Urothelium cell line (cell line): ENCODE measurements at regions not wholly inside any gene's neighbourhood (a gene's known extent, or its start where the extent isn't known, plus 50 kb on each side); places are given as distances from the start of the nearest gene placed in this dataset.
"Not testable (repeated sequence)": the region's sequence is repeated elsewhere in the genome, so short reads cannot be mapped to it uniquely, and the experiment has no call there.

Experiments used
- DNase-seq: peaks from one replicate; pipeline ENCODE4 v3.0.0; 2011; ENCODE audit warnings: low spot score, mixed read lengths
- FAIRE-seq: peaks from 2 replicates; lab custom pipeline; 2011; peaks lifted over from hg19 to GRCh38; lab: Jason Lieb, UNC

DNA sequence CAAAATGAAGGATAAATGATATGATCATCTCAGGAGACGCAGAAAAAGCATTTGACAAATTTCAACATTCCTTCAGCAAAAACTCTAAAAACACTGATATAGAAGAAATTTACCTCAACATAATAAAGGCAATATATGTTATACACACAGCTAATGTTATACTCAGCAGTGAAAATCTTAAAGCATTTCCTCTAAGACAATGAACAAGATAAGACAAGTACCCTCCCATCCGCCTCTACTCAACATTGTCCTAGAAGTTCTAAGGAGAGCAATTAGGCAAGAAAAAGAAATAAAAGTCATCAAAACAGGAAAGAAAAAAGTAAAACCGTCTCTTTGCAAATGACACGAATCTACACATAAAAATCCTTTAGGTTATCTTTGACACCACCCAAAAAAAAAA lies 1432.8 kb downstream of the CDH11 start:
- FAIRE-seq (no peak), DNase-seq (no peak)

DNA sequence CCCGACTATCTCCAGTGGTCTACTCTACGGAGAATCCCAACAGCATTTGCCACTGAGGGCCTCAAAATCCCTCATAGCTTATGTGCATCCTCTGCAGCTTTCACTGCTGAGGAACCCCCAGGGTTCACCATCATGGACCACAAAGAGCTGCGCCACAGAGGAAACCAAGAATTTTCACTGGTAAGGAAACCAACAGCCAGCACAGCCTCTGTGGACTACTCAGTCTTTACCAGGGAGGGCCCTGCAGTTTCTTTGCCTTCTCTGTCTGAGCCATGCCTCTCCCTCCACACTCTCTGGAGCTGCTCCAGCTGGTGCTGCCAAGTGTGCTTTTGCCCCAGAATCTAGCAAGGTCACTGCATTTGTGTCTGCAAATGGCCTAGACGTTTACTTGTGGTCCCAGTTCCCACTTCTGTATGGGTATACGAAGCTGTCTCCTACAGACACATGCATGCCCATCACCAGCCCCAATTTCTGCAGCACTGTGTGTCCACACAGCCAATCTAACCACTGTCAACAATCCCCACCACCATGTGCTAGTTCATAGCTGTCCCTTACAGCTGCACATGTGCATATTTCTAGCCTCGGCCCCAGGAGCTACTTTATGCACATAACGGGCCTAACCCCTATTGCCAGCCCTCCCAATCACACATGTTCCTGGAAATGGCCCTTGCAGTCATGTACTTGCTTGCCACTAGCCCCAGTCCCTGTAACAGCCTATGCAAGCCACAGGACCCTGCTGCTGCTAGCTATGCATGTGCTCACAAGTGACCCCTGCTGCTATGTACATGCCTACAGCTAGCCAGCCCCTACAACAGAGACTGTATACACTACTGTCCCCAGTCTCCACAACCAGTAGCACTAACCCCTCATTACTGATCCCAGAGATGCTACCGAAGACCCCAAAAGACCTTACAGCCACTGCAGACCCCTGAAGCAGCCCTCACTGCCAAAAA lies 1437.4 kb downstream of the CDH11 start:
- FAIRE-seq: no peak

DNA sequence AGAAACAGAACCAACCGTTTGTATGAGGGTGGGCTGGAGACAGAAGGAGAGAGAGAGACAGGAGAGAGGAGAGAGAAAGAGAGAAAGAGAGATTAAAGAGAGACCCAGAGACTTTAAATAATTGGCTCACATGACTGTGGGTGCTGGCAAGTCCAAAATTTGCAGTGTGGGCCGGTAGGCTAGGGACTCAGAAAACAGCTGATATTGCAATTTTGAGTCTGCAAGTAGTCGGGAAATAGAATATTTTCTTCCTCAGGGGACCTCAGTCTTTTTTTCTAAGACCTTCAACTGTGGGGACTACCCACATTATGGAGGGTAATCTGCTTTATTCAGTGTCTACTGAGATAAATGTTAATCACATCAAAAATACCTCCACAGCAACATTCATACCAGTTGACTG lies 1439.0 kb downstream of the CDH11 start:
- FAIRE-seq (no peak), DNase-seq (no peak)

More for the DNA sequence above, 1437.4 kb downstream of the CDH11 start:
- DNase-seq: no peak

DNA sequence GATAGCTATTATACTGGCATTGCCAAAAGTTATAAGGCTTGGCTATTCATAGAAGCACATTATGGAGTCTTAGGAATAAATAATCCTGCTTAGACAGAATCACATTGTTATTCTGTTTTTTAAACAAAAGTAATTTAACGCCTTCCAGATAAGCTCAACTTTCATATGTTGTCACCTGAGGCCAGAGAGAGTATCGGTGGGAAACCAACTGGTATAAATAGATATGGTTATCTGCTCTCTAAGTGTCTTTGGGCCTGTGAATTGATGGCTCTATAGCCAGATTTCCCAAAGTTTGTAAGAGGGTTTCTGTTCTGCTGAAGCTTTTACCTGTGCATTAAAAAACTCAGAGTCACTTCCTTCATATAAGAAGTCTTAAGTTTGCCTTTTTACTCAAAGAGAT lies 1449.4 kb downstream of the CDH11 start:
- no peak for FAIRE-seq

DNA sequence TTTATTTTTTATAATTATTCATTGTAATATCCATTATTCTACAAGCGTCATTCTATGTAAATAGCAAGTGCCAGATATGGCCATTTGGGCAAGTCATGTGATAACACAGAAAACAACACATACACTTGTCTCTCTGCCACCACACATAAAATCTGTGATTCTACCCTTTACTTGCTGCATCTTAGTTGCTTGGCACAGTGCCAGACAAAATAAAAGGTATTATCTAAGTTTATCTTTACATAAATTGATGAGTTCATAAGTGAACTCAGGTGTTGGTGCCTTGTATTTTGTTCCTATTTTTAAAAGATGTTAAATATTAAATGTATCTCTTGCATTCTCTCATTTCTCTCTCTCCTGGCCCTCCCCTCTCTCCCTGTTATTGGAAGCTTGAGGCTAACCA lies 1458.7 kb downstream of the CDH11 start:
- DNase-seq (no peak), FAIRE-seq (no peak)

More for the DNA sequence above, 1449.4 kb downstream of the CDH11 start:
- DNase-seq: no peak

DNA sequence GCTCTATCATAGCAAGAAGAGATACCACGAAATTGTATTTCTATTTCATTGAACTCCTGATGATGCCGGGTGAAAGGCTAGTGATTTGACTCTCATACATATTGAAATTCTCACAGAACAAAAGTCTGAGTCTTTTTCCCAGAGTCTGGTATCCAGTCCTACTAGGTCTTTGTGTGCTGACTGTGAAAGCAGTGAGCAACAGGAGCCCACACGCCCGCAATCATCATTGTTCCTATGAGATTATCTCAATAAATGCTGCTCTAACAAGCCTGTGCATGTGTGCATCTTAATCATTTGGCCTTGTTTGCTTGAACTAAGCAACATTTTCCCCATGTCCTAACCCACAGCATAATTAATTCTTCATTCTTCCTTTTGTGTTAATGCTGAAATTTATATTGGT lies 1466.0 kb downstream of the CDH11 start:
- FAIRE-seq: no peak
- DNase-seq: no peak

DNA sequence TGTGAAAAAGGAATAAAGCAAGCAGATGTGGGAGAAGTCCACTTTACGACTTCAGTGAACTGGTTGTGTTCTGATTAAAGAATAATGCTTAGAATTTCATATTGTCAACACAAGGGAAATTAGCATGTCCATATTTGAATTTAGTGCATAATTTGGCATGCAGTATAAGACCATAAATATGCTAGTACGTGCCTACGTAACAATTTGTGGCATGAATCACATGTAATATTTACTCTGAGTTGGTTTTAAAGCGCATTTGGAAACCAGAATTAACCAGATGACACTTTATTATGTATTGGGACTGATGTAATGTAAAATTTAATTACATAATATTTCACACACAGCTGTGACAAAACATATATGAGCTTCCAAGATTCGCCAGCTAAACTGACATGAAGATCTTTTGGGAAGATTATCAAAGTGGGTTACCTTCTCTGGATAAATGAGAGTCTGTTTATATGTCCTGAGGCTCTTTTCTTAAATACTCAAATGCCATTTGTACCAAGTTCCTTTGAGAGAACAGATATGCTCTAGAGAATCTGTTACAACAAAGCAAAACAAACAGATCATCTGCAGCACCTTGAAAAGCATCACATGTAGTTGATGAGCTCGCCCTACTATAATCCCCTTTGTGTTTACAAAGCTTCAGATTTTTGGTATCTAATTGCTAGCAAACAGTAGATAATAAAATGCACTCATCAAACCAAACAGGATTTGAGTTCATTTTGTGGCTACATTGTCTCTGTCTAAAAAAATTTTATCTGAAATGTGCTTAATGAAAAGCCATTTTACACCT lies 1468.6 kb downstream of the CDH11 start:
- DNase-seq (no peak), FAIRE-seq (peak; percentile 9)

DNA sequence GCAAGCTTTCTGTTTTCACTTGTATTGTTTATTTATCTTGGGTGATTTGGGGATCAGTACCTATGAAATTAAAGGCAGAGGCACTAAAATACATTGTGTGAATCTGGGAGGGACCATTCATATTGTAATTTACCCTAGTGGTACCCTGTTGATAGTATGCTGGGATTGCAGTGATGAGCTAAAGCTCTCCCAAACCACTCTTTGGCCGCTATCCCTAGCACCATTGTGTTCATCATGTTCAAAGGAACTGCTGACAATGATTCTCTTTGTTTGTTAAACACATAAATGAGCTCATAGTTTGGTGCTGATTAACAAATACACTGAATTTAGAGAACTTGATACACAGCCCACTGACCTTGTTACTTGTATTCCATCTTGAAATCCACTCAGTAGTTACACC lies 1469.8 kb downstream of the CDH11 start:
- FAIRE-seq (no peak), DNase-seq (peak; percentile 3)

DNA sequence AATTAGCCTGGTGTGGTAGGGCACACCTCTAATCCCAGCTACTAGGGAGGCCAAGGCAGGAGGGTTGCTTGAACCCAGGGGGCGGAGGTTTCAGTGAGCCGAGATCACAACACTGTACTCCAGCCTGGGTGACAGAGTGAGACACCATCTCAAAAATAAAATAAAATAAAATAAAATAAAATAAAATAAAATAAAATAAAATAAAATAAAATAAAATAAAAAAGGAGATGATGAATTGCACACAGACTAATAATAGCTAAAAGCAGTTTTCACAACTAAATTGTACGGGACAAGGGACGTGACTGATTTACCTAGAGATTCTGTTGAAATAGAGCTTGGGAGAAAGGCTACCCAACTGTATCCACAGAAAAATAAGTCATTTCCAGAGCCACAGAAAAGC lies 1471.3 kb downstream of the CDH11 start:
- DNase-seq (no peak), FAIRE-seq (no peak)

DNA sequence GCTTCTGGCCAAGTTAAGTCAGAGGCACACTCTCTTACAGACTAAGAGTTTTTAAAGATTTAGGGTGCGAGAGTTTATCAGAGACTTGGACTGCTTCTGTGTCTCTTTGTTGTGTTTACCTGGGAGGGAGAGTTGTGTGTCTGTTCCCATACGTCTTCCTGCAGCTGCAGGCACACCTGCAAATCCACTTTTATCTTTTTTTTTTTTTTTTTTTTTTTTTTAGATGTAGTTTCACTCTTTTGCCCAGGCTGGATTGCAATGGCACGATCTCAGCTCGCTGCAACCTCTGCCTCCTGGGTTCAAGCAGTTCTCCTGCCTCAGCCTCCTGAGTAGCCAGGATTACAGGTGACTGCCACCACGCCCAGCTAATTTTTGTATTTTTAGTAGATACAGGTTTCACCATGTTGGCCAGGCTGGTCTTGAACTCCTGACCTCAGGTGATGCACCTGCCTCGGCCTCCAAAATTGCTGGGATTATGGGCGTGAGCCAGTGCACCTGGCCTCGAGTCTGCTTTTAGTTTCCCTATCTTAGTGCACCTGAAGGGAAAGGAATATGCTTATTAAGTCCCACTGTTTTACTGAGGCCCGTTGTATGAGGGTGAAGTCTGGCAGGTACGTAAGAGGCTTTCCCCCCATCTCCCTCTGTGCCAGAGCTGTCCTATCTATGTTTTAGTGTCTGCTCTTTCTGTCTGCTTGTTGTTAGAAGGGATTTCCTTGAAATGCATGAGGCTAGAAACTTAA lies 1488.0 kb downstream of the CDH11 start:
- DNase-seq, FAIRE-seq: not testable (repeated sequence)

DNA sequence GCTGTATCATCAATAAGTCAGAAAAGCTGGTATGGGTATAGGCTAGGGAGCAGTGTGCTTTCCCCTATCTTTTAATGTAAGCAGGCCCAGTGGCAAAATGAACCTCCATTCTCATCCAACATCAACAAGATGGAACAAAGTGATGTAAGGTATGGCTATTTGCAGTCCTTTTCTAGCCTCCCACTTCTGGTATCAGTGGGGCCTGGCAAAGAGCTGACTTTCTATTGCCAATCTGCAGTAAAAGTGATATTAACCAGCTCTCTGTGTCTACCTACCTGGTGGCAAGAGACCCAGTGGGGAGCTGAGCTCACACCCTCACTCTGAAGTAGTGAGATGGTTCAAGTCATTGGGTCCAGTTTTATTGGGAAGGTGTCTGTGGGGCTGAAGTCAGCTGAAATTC lies 1492.6 kb downstream of the CDH11 start:
- no peak for FAIRE-seq
- no peak for DNase-seq

DNA sequence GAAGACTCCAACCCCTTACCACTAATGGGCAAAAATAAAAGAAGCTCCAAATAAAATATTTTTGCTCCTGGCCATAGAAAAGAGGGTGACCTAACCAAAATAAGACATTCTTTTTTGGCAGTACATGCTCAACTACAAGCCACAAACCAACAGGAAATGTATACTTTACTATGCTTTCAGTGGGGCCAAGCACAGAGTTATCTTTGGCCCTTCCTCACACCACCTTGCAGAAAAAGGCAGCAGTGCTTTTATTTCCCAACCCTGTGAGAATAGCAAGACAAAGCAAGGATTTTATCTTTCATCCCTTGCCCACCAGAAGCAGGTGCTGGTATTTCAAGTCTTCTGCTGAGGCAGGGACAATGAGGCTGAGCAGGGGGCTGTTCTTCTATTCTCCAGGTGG lies 1493.1 kb downstream of the CDH11 start:
- FAIRE-seq (no peak), DNase-seq (no peak)

DNA sequence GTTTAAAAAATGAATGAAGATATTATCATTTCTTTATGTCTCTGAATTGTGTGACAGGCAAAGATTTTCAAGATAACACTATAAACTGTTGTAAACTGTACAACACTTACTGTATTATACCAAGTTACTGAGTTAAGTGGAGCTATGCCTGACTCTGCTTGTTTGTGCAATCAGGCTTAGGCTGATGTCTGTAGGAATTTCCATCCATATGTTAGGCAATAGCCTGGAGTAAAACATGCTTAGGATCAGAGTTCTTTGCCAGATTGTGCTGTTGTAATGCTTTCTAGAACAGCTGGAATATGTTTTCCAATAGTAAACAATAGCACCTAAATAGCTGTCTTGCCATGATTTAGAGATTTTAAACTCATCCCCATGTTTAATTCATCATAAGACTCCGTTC lies 1496.7 kb downstream of the CDH11 start:
- no peak for DNase-seq
- FAIRE-seq: no peak

DNA sequence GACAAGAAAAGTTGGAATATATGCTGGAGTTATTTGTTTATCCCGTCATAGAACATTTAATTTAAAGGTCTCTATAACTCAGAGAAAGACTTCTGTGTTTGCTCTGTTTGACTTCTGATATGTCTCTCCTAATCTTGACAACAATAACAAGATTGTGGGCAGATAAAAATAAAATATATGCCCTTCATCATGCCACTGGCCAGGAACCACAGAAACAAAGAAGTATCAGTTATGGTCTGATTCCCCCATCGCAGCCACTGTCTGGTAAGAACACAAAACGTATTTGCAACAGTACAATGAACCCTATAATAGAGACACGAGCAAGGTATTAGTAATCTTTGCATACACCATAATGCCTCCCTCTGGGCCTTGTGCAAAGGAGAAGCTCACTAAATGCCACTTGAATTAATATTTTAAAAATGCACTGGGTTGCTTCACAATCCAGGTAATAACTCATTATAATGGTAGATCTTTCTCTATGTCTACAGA lies 1498.3 kb downstream of the CDH11 start:
- FAIRE-seq: no peak
- DNase-seq: no peak

DNA sequence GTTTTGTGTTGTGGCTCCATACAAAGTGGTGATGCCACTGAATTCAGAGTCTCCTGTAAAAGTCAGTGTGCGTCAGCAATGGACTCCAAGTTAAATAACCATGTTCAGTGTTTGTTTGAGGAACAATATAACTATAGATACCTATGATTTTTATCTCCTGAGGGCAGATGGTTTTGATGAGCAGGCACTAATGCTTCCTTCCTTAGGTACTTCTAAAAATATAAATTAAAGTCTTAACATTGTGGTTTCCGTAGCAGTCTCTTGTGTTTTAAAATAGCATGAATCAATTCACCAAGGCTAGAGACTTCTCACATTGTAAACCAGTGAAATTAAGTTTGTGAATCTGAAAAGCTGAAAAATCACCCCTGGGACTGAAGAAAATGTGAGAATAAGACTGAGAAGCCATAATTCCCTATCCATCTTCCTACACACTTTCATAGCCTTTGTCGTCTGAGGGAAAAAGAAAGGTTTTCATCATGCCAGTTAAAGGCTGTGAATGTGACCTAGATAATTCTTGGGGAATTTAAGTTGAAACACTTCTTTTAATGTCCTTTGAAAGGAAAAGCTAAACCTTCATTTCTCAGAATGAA lies 1502.9 kb downstream of the CDH11 start:
- no peak for FAIRE-seq
- DNase-seq: no peak

DNA sequence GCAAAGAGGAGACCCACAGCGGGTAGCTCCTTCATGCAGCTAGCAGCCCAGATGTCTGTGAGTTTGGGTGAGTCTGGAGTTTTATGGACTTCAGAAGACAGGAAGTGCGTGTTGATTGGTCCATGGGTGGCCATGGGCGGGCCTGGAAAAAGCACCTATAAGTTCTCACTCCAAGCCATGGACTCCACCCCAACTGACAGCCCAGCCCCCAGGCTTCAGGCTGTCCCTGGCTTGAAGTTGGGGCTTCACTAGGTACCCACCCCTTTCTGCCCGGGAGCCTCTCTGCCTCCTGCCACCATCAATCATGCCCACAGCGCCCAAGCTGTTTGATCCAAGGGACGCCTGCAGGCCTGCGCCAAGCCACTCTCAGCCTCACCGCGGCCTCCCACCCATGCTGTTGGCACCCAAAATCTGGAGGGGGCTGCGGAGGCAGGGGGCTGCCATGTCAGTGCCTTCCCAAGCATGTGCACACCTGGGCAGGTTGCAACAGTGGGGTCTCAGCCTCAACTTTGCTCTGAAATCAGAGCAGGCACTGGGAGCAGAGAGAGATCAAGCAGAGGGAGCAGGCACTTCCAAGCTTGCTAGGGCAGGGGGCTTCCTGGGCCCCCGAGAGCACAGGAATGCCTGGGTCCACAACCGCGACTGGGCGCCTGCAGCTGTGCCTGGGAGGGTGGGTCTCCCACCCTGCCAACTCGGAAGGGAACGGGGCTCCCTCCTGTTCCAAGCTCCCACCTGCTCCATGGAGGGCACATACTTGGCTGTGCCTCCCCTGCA lies 1503.7 kb downstream of the CDH11 start:
- FAIRE-seq: no peak
- no peak for DNase-seq

DNA sequence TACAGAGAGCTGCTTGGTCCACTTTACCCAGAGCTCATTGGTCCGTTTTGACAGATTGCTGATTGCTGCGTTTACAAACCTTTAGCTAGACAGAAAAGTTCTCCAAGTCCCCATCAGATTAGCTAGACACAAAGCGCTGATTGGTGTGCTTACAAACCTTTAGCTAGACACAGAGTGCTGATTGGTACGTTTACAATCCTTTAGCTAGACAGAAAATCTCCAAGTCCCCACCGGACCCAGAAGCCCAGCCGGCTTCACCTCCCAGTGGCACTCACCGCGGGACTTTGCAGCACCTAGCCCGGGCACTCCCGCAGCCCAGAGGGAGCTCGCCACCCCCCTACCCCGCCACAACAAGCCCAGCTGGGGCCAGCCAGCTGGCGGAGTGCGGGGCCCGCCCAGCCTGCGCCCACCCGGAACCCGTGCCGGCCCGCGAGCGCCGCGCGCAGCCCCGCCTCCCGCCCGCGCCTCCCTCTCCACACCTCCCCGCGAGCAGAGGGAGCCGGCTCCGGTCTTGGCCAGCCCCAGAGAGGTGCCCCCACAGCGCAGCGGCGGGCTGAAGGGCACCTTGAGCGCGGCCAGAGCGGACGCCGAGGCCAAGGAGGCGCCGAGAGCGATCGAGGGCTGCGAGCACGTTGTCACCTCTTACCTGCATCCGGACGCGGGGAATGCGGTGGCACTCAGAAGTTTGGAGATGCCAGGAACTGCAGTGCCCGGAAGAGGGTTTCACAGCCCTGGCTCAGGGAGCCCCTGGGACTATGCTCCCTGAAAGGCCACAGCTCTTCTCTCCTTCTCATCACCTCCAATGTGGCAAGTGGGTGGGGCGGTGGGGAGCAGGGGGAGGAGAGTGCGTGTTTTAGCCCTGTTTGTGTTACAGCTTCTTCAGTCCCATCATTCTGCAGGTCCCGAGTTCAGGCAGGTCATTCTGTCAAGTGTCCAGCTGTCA lies 1504.5 kb downstream of the CDH11 start:
- FAIRE-seq: no peak
- no peak for DNase-seq

DNA sequence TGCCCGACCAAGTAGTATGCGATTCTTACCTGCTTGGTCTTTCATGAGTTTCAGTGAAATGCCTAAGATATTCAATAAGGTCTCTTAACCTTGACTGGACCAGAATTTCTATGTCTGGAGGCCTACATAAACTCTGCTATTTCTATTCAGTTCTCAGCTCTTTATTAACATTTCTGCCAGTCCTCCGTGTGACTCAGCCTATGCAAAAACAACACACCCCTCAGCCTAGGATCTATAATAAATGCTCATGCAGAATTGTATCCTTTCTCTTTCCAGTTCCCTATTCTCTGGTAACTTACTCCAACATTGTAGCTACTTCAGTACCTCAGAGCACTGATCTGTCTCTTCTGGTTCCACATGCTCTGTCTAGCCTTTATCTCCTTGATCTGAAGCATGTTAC lies 1507.4 kb downstream of the CDH11 start:
- FAIRE-seq: no peak

DNA sequence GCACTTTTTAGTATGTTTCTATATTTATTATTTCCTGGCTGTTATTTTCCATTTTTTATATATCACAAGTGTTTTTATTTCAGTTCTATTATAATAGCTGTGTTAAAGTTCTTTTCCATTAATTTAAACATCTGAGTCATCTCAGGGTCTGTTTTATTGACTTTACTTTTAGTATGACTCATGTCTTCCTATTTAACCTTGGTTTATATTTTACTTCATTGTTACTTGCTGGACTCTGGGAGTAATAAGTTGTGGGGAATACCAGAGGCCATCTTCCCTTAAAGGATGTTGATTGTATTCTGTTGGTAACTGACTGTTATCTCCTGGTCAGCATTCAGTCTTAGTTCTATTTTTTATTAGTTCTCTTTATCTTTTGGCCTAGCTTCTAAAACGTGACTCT lies 1508.2 kb downstream of the CDH11 start:
- DNase-seq: peak; percentile 44
- FAIRE-seq: no peak

More for the DNA sequence above, 1507.4 kb downstream of the CDH11 start:
- no peak for DNase-seq
